HG02678 (cell line): ENCODE measurements at regions not wholly inside any gene's neighbourhood (a gene's known extent, or its start where the extent isn't known, plus 50 kb on each side); places are given as distances from the start of the nearest gene placed in this dataset.

Experiments used
- ATAC-seq: cut with Tn5 transposase; IDR thresholded peaks from one replicate; pipeline ENCODE4 v1.9.1; 2021; ENCODE audit warnings: mild to moderate bottlenecking, moderate library complexity; ENCODE audit not compliant: unreplicated experiment

GRCh38 chr3:96169111-96169766, 645.2 kb upstream of the EPHA6 start:
- no peak for ATAC-seq

GRCh38 chr3:96172917-96173316, 641.5 kb upstream of the EPHA6 start:
- ATAC-seq: no peak

- ATAC-seq: no peak
Measured at GRCh38 chr3:96175500-96175899, 638.9 kb upstream of the EPHA6 start.

- ATAC-seq: no peak
Measured at GRCh38 chr3:96182756-96183155, 631.6 kb upstream of the EPHA6 start.

GRCh38 chr3:96183871-96184270, 630.5 kb upstream of the EPHA6 start:
- no peak for ATAC-seq

- ATAC-seq: no peak
Measured at GRCh38 chr3:96190024-96190616, 624.3 kb upstream of the EPHA6 start.

GRCh38 chr3:96192966-96193550, 621.3 kb upstream of the EPHA6 start:
- no peak for ATAC-seq

- ATAC-seq: no peak
Measured at GRCh38 chr3:96200897-96201296, 613.5 kb upstream of the EPHA6 start.

- no peak for ATAC-seq
Measured at GRCh38 chr3:96201463-96201862, 612.9 kb upstream of the EPHA6 start.

- no peak for ATAC-seq
Measured at GRCh38 chr3:96202181-96202580, 612.2 kb upstream of the EPHA6 start.

- ATAC-seq: no peak
Measured at GRCh38 chr3:96209699-96210098, 604.7 kb upstream of the EPHA6 start.

- ATAC-seq: no peak
Measured at GRCh38 chr3:96213393-96213792, 601.0 kb upstream of the EPHA6 start.

- no peak for ATAC-seq
Measured at GRCh38 chr3:96214941-96215340, 599.5 kb upstream of the EPHA6 start.

GRCh38 chr3:96225494-96225893, 588.9 kb upstream of the EPHA6 start:
- no peak for ATAC-seq

- no peak for ATAC-seq
Measured at GRCh38 chr3:96233679-96234078, 580.7 kb upstream of the EPHA6 start.

- ATAC-seq: no peak
Measured at GRCh38 chr3:96236522-96236921, 577.9 kb upstream of the EPHA6 start.

GRCh38 chr3:96259299-96259698, 555.1 kb upstream of the EPHA6 start:
- no peak for ATAC-seq

- ATAC-seq: no peak
Measured at GRCh38 chr3:96264701-96265100, 549.7 kb upstream of the EPHA6 start.

- no peak for ATAC-seq
Measured at GRCh38 chr3:96266395-96267190, 547.8 kb upstream of the EPHA6 start.

- no peak for ATAC-seq
Measured at GRCh38 chr3:96267577-96267976, 546.8 kb upstream of the EPHA6 start.

- ATAC-seq: no peak
Measured at GRCh38 chr3:96294143-96294542, 520.3 kb upstream of the EPHA6 start.

- no peak for ATAC-seq
Measured at GRCh38 chr3:96300743-96301142, 513.7 kb upstream of the EPHA6 start.
